Smooth muscle cell (in vitro differentiated cells): ENCODE measurements at regions not wholly inside any gene's neighbourhood (a gene's known extent, or its start where the extent isn't known, plus 50 kb on each side); places are given as distances from the start of the nearest gene placed in this dataset.
"Not testable (repeated sequence)": the region's sequence is repeated elsewhere in the genome, so short reads cannot be mapped to it uniquely, and the experiment has no call there.

Experiments
- DNase-seq: peaks from one replicate; lab custom pipeline; 2025; ENCODE audit not compliant: unreplicated experiment; lab: John Stamatoyannopoulos, UW
- H2AFZ ChIP-seq: fragments of 200-600 bp; sonication (generic); 2 replicates; pipeline ENCODE4 v1.6.0; 2016; ENCODE audit warnings: antibody characterized with exemption, low read depth, mild to moderate bottlenecking
- H3F3A ChIP-seq: fragments of 200-600 bp; sonication (generic); 2 replicates; pipeline ENCODE4 v1.6.0; 2017; ENCODE audit warnings: antibody characterized with exemption, low read depth
- H3K27ac ChIP-seq: fragments of 200-600 bp; sonication (generic); 2 replicates; pipeline ENCODE4 v1.5.1; 2016; ENCODE audit warnings: low read depth, mild to moderate bottlenecking
- H3K27me3 ChIP-seq: fragments of 200-600 bp; sonication (generic); 2 replicates; pipeline ENCODE4 v1.6.1; 2016; ENCODE audit warnings: low read depth, mild to moderate bottlenecking
- H3K36me3 ChIP-seq: fragments of 200-600 bp; sonication (generic); 2 replicates; pipeline ENCODE4 v1.5.1; 2016; ENCODE audit warnings: low read depth
- H3K4me1 ChIP-seq: fragments of 200-600 bp; sonication (generic); 2 replicates; pipeline ENCODE4 v1.5.1; 2016; ENCODE audit warnings: low read depth
- H3K4me2 ChIP-seq: fragments of 200-600 bp; sonication (generic); 2 replicates; pipeline ENCODE4 v1.6.0; 2016; ENCODE audit warnings: mild to moderate bottlenecking
- H3K4me3 ChIP-seq: fragments of 200-600 bp; sonication (generic); 2 replicates; pipeline ENCODE4 v1.5.1; 2016; ENCODE audit warnings: mild to moderate bottlenecking
- H3K79me2 ChIP-seq: fragments of 200-600 bp; sonication (generic); 2 replicates; pipeline ENCODE4 v1.6.0; 2016; ENCODE audit warnings: low read depth, mild to moderate bottlenecking
- H3K9ac ChIP-seq: fragments of 200-600 bp; sonication (generic); 2 replicates; pipeline ENCODE4 v1.6.0; 2016; ENCODE audit warnings: low read depth
- H3K9me3 ChIP-seq: fragments of 200-600 bp; sonication (generic); replicated peaks from 2 replicates; pipeline ENCODE4 v1.5.1; 2016; ENCODE audit warnings: low read depth
- H4K20me1 ChIP-seq: fragments of 200-600 bp; sonication (generic); 2 replicates; pipeline ENCODE4 v1.6.0; 2016; ENCODE audit warnings: low read depth
- CTCF ChIP-seq: fragments of 200-600 bp; sonication (generic); IDR thresholded peaks from 2 replicates; pipeline ENCODE4 v1.5.1; 2017; ENCODE audit warnings: borderline replicate concordance, mild to moderate bottlenecking, antibody characterized with exemption; ENCODE audit not compliant: insufficient read depth, poor library complexity, severe bottlenecking
- WGBS: methylation state at CpG from one replicate; pipeline ENCODE4 v1.1.7; 2016; ENCODE audit warnings: low lambda C conversion rate; 5-methylcytosine and 5-hydroxymethylcytosine counted together

GRCh38 chr6:19395316-19395715, 441.9 kb upstream of the ID4 start:
- H3K4me2 ChIP-seq, result no peak overlapping the region
- H3K9me3 ChIP-seq, result no peaks in the 10 kb centered on the region
- H3K4me3 ChIP-seq, result no peak overlapping the region
- DNase-seq, result no peak
- no peaks in the 10 kb centered on the region for H3K4me1 ChIP-seq
- no peak overlapping the region for H3K9ac ChIP-seq
- no peaks in the 10 kb centered on the region for H4K20me1 ChIP-seq
- H3K27me3 ChIP-seq, result no peaks in the 10 kb centered on the region
- H3F3A ChIP-seq, result no peaks in the 10 kb centered on the region
- H3K36me3 ChIP-seq, result no peaks in the 10 kb centered on the region
- no peak overlapping the region for H3K27ac ChIP-seq
- H3K79me2 ChIP-seq, result no peaks in the 10 kb centered on the region
- no peak for TF ChIP-seq CTCF
- H2AFZ ChIP-seq, result no peak overlapping the region

- H2AFZ ChIP-seq, result no peak overlapping the region
Measured at GRCh38 chr6:19399406-19399805, 437.8 kb upstream of the ID4 start.

GRCh38 chr6:19404884-19405283, 432.3 kb upstream of the ID4 start:
- H3K4me1 ChIP-seq, H3K9ac ChIP-seq, H3K27me3 ChIP-seq, DNase-seq, H2AFZ ChIP-seq, H3K36me3 ChIP-seq, H3K4me2 ChIP-seq, H3K4me3 ChIP-seq, H3F3A ChIP-seq, H3K79me2 ChIP-seq, H3K27ac ChIP-seq, H4K20me1 ChIP-seq, H3K9me3 ChIP-seq: not testable (repeated sequence)
- WGBS, result 100% methylated on average over 3 of the region's 3 CpGs

More at GRCh38 chr6:19399406-19399805, 437.8 kb upstream of the ID4 start:
- no peak overlapping the region for H3K4me2 ChIP-seq
- WGBS, result 98% methylated on average over 7 of the region's 7 CpGs
- no peaks in the 10 kb centered on the region for H4K20me1 ChIP-seq
- no peak for DNase-seq
- no peak overlapping the region for H3K27ac ChIP-seq
- no peak overlapping the region for H3K9ac ChIP-seq
- TF ChIP-seq CTCF, result no peak
- H3K4me1 ChIP-seq, result no peaks in the 10 kb centered on the region
- no peaks in the 10 kb centered on the region for H3K36me3 ChIP-seq
- H3K4me3 ChIP-seq, result no peak overlapping the region
- no peaks in the 10 kb centered on the region for H3F3A ChIP-seq
- H3K27me3 ChIP-seq, result no peaks in the 10 kb centered on the region
- H3K79me2 ChIP-seq, result no peaks in the 10 kb centered on the region
- no peaks in the 10 kb centered on the region for H3K9me3 ChIP-seq

- no peak overlapping the region for H3K27ac ChIP-seq
- H3K4me2 ChIP-seq, result no peak overlapping the region
- no peak overlapping the region for H3K4me3 ChIP-seq
- no peaks in the 10 kb centered on the region for H4K20me1 ChIP-seq
- H3K36me3 ChIP-seq, result no peaks in the 10 kb centered on the region
- H3K9me3 ChIP-seq, result no peaks in the 10 kb centered on the region
- WGBS, result 91% methylated on average over 3 of the region's 3 CpGs
- H3K79me2 ChIP-seq, result no peaks in the 10 kb centered on the region
- no peak overlapping the region for H3K9ac ChIP-seq
- no peak overlapping the region for H2AFZ ChIP-seq
- H3K4me1 ChIP-seq, result no peaks in the 10 kb centered on the region
- H3F3A ChIP-seq, result no peaks in the 10 kb centered on the region
- DNase-seq, result no peak
- no peak for TF ChIP-seq CTCF
- H3K27me3 ChIP-seq, result no peaks in the 10 kb centered on the region
Measured at GRCh38 chr6:19408331-19408730, 428.8 kb upstream of the ID4 start.
